Sigmoid colon (tissue), 6 donors: ENCODE measurements at regions not wholly inside any gene's neighbourhood (a gene's known extent, or its start where the extent isn't known, plus 50 kb on each side); places are given as distances from the start of the nearest gene placed in this dataset.

Experiments
- DNase-seq: peaks from one replicate; pipeline ENCODE4 v3.0.0-alpha.2; 2019
- H3K27ac ChIP-seq, 4 donors: fragments of 200-600 bp; sonication (generic); one replicate each; pipeline ENCODE4 v1.5.1; 2016 to 2019; ENCODE audit warnings: mild to moderate bottlenecking in 1 of 4
- H3K27me3 ChIP-seq, 3 donors: fragments of 200-600 bp; sonication (generic); one replicate each; pipeline ENCODE4 v1.5.1; 2019; ENCODE audit warnings: mild to moderate bottlenecking in 1 of 3
- H3K36me3 ChIP-seq, 4 donors: fragments of 200-600 bp; sonication (generic); one replicate each; pipeline ENCODE4 v1.5.1; 2016 to 2019
- H3K4me1 ChIP-seq, 4 donors: fragments of 200-600 bp; sonication (generic); one replicate each; pipeline ENCODE4 v1.5.1; 2017 to 2019
- H3K4me3 ChIP-seq, 4 donors: fragments of 200-600 bp; sonication (generic); one replicate each; pipeline ENCODE4 v1.5.1; 2017 to 2019; ENCODE audit warnings: mild to moderate bottlenecking in 2 of 4, moderate library complexity in 1 of 4
- H3K9me3 ChIP-seq, 4 donors: fragments of 200-600 bp in 3 of 4; sonication (generic) in 3 of 4; one replicate each; pipeline versions ENCODE4 v1.5.1 to v1.6.1; 2013 to 2019
- EP300 ChIP-seq, 4 donors: sonication (generic); formaldehyde crosslinking; IDR thresholded peaks; one replicate each; pipeline ENCODE4 v1.6.1; 2017; ENCODE audit warnings: antibody characterized with exemption in 4 of 4
- POLR2A ChIP-seq, 2 donors: fragments of 450-650 bp; IDR thresholded peaks; one replicate each; pipeline ENCODE4 v1.6.1; 2016; ENCODE audit warnings: antibody characterized with exemption in 2 of 2, mild to moderate bottlenecking in 2 of 2, moderate library complexity in 2 of 2
- POLR2AphosphoS5 ChIP-seq, 4 donors: sonication (generic); formaldehyde crosslinking; IDR thresholded peaks; one replicate each; pipeline ENCODE4 v1.6.1; 2017; ENCODE audit warnings: antibody characterized with exemption in 4 of 4
- WGBS, 2 donors: extraction: QIAGEN DNeasy Blood & Tissue Kit; methylation state at CpG; one replicate each; pipeline ENCODE4 v1.1.7; 2013; 5-methylcytosine and 5-hydroxymethylcytosine counted together
- intact Hi-C: fragments of 100-400 bp; cut with DNase I; formaldehyde crosslinking; loops from one replicate; pipeline ENCODE4 v1.15.1; 2023
- TF ChIP-seq, protein P1 (sequence below), 4 experiments: fragments of 450-650 bp in 3 of 4; fragments of 200-600 bp in 1 of 4; IDR thresholded peaks; one replicate each; pipeline ENCODE4 v1.5.1; 2016 to 2019; ENCODE audit warnings: antibody characterized with exemption in 4 of 4, mild to moderate bottlenecking in 3 of 4, moderate library complexity in 2 of 4
- donor health status: healthy with polysubstance abuse.
- donor health status: healthy.

DNA sequence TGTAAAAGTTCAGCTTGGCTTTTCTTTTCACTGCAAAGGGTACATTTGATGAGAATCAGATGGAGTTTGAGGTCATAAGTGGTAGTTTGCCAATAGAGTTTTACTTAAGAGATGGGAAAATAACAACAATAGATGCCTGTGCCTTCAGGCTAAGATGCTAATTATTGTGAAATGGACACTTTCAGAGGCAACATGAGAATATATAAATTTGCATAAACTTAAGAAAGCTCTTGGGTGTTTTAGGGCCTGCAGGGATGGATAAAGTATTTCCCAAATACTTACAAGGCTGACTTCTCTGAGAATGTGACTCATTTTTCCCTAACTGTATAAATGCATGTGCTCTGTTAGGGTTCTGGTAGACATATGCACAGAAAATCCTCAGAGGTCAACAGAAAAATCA lies 200.3 kb upstream of the SVIL start:
- Histone ChIP-seq H3K4me3 (no peak overlapping the region), H3K36me3 (no peaks in the 10 kb centered on the region), H3K4me1 (peaks cover 0 to 85% (median 61%) of the 10 kb centered on the region in 4 donors), H3K9me3 (no peaks in the 10 kb centered on the region), H3K27me3 (no peaks in the 10 kb centered on the region), H3K27ac (peak overlapping the region in 3 of 4 donors; percentile 96 to 97 (median 96))
- intact Hi-C loops: loop anchor here (5.0 kb wide), 1 partner anchor 38 kb away; no protein-coding TSS in a partner anchor
- no peak for TF ChIP-seq EP300 (IDR thresholded peaks at IDR 0.05)
- no peak for TF ChIP-seq POLR2A (IDR thresholded peaks at IDR 0.05)
- no peak for TF ChIP-seq POLR2AphosphoS5 (IDR thresholded peaks at IDR 0.05)
- TF ChIP-seq, protein P1, sequence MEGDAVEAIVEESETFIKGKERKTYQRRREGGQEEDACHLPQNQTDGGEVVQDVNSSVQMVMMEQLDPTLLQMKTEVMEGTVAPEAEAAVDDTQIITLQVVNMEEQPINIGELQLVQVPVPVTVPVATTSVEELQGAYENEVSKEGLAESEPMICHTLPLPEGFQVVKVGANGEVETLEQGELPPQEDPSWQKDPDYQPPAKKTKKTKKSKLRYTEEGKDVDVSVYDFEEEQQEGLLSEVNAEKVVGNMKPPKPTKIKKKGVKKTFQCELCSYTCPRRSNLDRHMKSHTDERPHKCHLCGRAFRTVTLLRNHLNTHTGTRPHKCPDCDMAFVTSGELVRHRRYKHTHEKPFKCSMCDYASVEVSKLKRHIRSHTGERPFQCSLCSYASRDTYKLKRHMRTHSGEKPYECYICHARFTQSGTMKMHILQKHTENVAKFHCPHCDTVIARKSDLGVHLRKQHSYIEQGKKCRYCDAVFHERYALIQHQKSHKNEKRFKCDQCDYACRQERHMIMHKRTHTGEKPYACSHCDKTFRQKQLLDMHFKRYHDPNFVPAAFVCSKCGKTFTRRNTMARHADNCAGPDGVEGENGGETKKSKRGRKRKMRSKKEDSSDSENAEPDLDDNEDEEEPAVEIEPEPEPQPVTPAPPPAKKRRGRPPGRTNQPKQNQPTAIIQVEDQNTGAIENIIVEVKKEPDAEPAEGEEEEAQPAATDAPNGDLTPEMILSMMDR (IDR thresholded peaks at IDR 0.05): no peak
- DNase-seq: no peak

DNA sequence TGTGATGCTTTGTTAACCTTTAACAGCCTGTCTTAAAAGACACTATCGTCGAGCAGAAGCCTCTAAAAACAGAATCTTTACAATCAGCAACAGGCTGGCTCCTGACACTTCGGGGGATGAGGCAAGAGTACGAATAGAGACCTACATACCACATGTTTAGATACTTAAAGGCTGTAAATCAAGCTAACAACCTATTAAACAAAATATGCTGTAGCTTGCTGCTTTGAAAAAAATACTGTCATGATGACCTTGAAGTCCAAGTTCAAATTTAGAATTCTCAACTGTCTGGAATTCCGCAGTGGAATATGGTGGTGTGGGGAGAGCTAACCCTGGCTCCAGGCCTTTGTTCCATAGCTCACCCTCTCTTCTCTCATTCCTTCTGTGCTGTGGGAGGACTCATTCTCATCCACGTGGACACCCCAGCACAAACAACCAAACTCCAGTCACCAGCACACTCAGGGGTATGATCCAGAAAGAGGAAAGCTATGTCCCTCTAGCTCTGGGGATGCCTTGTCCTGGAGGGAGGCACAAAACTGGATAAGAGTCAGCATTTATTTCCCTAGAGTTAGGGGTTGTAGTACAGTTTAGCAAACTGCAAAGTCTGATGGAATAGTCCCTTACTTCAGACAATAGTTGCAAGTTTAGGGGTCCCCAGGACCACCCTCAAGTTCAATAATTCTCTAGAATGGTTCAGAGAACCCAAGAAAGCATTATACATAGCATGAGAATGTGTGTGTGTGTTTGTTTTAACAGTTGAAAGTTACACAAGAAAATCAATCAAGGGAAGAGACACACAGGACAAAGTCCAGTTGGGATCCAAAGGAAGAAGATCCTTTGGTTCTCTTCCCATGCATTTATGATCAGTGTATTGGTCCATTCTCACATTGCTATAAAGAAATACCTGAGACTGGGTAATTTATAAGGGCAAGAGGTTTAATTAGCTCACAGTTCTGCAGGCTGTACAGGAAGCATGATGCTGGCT lies 196.1 kb upstream of the SVIL start:
- Histone ChIP-seq H3K27ac (peak overlapping the region in 3 of 4 donors; percentile 77 to 97 (median 96)), H3K4me1 (peaks cover 0 to 68% (median 38%) of the 10 kb centered on the region in 4 donors), H3K36me3 (no peaks in the 10 kb centered on the region), H3K9me3 (no peaks in the 10 kb centered on the region), H3K4me3 (no peak overlapping the region), H3K27me3 (no peaks in the 10 kb centered on the region)
- DNase-seq: peak; percentile 72
- WGBS, 2 donors: 83% methylated on average over 6 of the region's 6 CpGs
- TF ChIP-seq EP300 (IDR thresholded peaks at IDR 0.05) (peak; percentile 15 to 85 (median 62)), POLR2AphosphoS5 (IDR thresholded peaks at IDR 0.05) (peak in 3 of 4 donors; percentile 62 to 67 (median 64))
- TF ChIP-seq, protein P1 (IDR thresholded peaks at IDR 0.05): no peak
- intact Hi-C loops: no loop called here

DNA sequence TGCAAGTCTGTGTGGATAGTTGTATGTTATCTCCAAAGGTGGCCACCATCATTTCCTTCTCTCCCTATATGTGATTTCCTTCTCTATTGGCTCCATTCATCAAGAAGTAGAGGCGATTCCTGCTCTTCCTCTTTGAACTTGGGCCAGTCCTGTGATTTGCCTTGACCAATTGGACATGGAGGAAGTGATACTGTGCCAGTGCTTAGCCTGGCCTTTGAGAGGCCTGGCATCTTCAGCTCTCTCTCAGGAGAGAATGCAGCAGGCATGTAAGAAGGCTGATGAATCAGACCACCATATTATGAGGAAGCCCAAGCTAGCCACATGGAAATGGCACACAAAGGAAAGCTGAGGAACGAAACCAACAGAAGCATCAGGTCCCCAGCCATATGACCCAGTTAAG lies 195.0 kb upstream of the SVIL start:
- 86 to 88% methylated on average over 2 of the region's 2 CpGs for WGBS, 2 donors
- Histone ChIP-seq H3K4me3 (no peak overlapping the region), H3K4me1 (peaks cover 0 to 60% (median 30%) of the 10 kb centered on the region in 4 donors), H3K36me3 (no peaks in the 10 kb centered on the region), H3K9me3 (no peaks in the 10 kb centered on the region), H3K27me3 (no peaks in the 10 kb centered on the region), H3K27ac (peak overlapping the region in 3 of 4 donors; percentile 77 to 97 (median 96))
- intact Hi-C loops: no loop called here
- DNase-seq: no peak
- TF ChIP-seq POLR2AphosphoS5 (IDR thresholded peaks at IDR 0.05) (no peak), POLR2A (IDR thresholded peaks at IDR 0.05) (no peak), EP300 (IDR thresholded peaks at IDR 0.05) (no peak)
- TF ChIP-seq, protein P1 (IDR thresholded peaks at IDR 0.05): no peak

DNA sequence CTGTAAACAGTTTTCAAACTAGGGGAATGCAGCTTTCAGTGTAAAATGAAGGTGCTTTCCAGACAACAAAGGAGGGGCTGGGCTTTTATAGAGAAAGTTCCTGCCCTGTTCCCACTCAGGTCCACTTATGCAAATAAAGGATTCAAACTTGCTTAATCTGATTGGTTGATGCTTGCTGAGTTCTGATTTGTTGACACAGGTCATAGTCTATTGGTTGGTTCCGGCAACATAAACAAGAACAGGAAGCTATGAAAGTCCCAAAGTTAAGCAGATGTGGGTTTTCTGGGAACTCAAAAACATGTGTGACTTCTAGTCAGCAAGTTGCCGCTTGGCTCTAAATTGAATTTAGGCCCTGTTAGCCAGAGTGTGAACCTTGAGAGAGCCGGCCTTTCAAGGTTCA lies 194.2 kb upstream of the SVIL start:
- 82 to 89% methylated on average over 3 of the region's 3 CpGs for WGBS, 2 donors
- intact Hi-C loops: no loop called here
- Histone ChIP-seq H3K4me1 (peaks cover 0 to 56% (median 27%) of the 10 kb centered on the region in 4 donors), H3K27ac (peak overlapping the region in 3 of 4 donors; percentile 77 to 97 (median 96)), H3K4me3 (no peak overlapping the region), H3K36me3 (no peaks in the 10 kb centered on the region), H3K27me3 (no peaks in the 10 kb centered on the region), H3K9me3 (no peaks in the 10 kb centered on the region)
- DNase-seq: no peak
- TF ChIP-seq POLR2AphosphoS5 (IDR thresholded peaks at IDR 0.05): no peak
- TF ChIP-seq, protein P1 (IDR thresholded peaks at IDR 0.05): no peak
- TF ChIP-seq EP300 (IDR thresholded peaks at IDR 0.05): no peak
- TF ChIP-seq POLR2A (IDR thresholded peaks at IDR 0.05): no peak
